ENCODE measurements at regions not wholly inside any gene's neighbourhood (a gene's known extent, or its start where the extent isn't known, plus 50 kb on each side); places are given as distances from the start of the nearest gene placed in this dataset.

DNA sequence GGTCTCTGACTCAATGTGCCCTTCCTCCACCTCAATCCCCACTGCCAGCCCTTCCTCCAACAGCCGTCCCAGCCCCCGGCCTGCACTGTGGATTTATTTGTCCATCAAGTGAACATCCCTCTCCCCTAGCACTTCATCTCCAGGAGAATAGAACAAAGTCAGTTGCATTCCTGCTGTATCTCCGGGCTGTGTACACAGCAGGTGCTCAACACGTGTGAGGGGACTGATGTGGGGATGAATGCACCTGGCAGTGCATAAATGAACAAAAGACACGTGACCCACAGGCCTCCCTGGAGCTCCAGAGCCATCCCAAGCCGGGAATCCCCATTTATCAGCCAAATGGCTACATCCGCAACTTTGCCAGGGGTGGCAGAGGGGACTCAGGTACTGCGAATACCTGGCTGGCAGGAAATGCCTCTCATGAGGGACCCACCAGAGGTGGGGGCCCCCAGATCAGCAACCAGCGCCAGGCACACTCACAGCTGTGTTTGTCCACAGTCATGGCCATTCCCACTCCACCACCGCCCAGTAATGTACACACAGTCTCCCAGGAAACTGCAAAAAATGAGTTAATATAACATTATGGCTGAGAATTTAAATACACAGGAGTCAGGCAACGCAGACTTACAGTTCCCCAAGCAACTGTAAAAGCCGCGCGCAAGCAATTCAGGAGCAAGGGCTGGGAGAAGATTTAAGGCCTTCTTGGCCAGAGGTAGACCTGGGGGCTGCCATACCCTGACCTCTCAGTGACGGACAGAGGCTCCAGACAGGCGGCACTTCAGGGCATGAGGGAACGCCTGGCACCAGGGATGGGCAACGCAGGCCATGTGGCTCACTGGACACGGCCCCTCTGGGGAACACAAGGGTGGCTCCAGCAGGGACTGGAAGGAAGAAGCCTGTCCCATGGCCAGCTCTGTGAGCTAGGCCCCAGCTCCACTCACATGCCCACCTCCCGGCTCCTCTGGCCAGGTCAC lies 50.3 kb upstream of the TCF20 start:
- DNase-seq (ENCODE audit: extremely low spot score) = no peak
- TF ChIP-seq, protein P1, sequence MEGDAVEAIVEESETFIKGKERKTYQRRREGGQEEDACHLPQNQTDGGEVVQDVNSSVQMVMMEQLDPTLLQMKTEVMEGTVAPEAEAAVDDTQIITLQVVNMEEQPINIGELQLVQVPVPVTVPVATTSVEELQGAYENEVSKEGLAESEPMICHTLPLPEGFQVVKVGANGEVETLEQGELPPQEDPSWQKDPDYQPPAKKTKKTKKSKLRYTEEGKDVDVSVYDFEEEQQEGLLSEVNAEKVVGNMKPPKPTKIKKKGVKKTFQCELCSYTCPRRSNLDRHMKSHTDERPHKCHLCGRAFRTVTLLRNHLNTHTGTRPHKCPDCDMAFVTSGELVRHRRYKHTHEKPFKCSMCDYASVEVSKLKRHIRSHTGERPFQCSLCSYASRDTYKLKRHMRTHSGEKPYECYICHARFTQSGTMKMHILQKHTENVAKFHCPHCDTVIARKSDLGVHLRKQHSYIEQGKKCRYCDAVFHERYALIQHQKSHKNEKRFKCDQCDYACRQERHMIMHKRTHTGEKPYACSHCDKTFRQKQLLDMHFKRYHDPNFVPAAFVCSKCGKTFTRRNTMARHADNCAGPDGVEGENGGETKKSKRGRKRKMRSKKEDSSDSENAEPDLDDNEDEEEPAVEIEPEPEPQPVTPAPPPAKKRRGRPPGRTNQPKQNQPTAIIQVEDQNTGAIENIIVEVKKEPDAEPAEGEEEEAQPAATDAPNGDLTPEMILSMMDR (IDR thresholded peaks at IDR 0.05; ENCODE audit: control extremely low read depth, extremely low read depth, low read depth, missing control alignments) = no peak
- ChIA-PET CTCF (interaction anchor here (0.6 to 1.7 kb wide), 2 partner anchors 8 to 606 kb away, joined by 3 to 4 read pairs; no protein-coding TSS in a partner anchor), POLR2A (no interaction called here)

Measured in GM10248 (cell line).